HCT116 (cell line): ENCODE measurements at regions not wholly inside any gene's neighbourhood (a gene's known extent, or its start where the extent isn't known, plus 50 kb on each side); places are given as distances from the start of the nearest gene placed in this dataset.

Experiments
- CEBPB ChIP-seq: IDR thresholded peaks from 2 replicates; pipeline ENCODE4 v1.6.1; 2012; ENCODE audit warnings: low read depth
- CTCF ChIP-seq, 3 experiments: fragments of 200-600 bp in 1 of 3; sonication (generic) in 1 of 3; IDR thresholded peaks in 2 of 3; conservative IDR thresholded peaks in 1 of 3; 2 replicates each; pipeline ENCODE4 v1.5.1; 2012 to 2017; ENCODE audit warnings: low read depth in 2 of 3, low read length in 2 of 3, antibody characterized with exemption in 1 of 3, borderline replicate concordance in 1 of 3, control low read depth in 1 of 3, mild to moderate bottlenecking in 1 of 3, mixed read lengths in 1 of 3, mixed run types in 1 of 3, moderate library complexity in 1 of 3; ENCODE audit not compliant: insufficient read depth in 1 of 3
- EZH2 ChIP-seq: fragments of 200-600 bp; sonication (generic); IDR thresholded peaks from 2 replicates; pipeline ENCODE4 v1.6.1; 2017; ENCODE audit warnings: antibody characterized with exemption, mixed run types
- EZH2phosphoT487 ChIP-seq: fragments of 200-600 bp; IDR thresholded peaks from 2 replicates; pipeline ENCODE4 v1.6.1; 2018; ENCODE audit warnings: antibody characterized with exemption, borderline replicate concordance
- JUND ChIP-seq: IDR thresholded peaks from 2 replicates; pipeline ENCODE4 v1.6.1; 2012
- POLR2A ChIP-seq: IDR thresholded peaks from 2 replicates; pipeline ENCODE4 v1.7.0; 2011; ENCODE audit warnings: borderline replicate concordance; ENCODE audit not compliant: insufficient read depth, insufficient read length; ENCODE audit errors: extremely low read depth
- POLR2AphosphoS5 ChIP-seq: IDR thresholded peaks from 2 replicates; pipeline ENCODE4 v1.6.1; 2011; ENCODE audit warnings: mild to moderate bottlenecking, low read depth, low read length, moderate library complexity
- SRF ChIP-seq: IDR thresholded peaks from 2 replicates; pipeline ENCODE4 v1.6.1; 2012; ENCODE audit warnings: low read depth
- YY1 ChIP-seq: IDR thresholded peaks from 2 replicates; pipeline ENCODE4 v1.6.1; 2011; ENCODE audit warnings: low read length, low read depth, moderate library complexity, mild to moderate bottlenecking; ENCODE audit not compliant: insufficient replicate concordance; ENCODE audit errors: extremely low read depth
- ZBTB33 ChIP-seq: IDR thresholded peaks from 2 replicates; pipeline ENCODE4 v1.6.1; 2011; ENCODE audit warnings: mild to moderate bottlenecking, low read length, moderate library complexity; ENCODE audit not compliant: insufficient replicate concordance; ENCODE audit errors: extremely low read depth
- ZFX ChIP-seq: fragments of 450-650 bp; IDR thresholded peaks from 2 replicates; pipeline ENCODE4 v1.6.1; 2017
- ZNF274 ChIP-seq: fragments of 200-500 bp; sonication (Bioruptor generic); IDR thresholded peaks from 2 replicates; pipeline ENCODE4 v1.6.1; 2014; ENCODE audit warnings: mild to moderate bottlenecking, low read depth, low read length, inconsistent platforms
- TF ChIP-seq, protein P1 (sequence below): IDR thresholded peaks from 2 replicates; pipeline ENCODE4 v1.6.1; 2012; ENCODE audit warnings: low read depth

- no peak for TF ChIP-seq JUND
- no peak for TF ChIP-seq ZFX
- TF ChIP-seq POLR2AphosphoS5 = no peak
- TF ChIP-seq CTCF (IDR thresholded peaks at IDR 0.05 in 2 of 3, conservative IDR thresholded peaks at IDR 0.05 in 1 of 3; ENCODE audit: borderline replicate concordance in 1 of 3, insufficient read depth in 1 of 3, low read depth in 2 of 3, low read length in 2 of 3) = no peak
- TF ChIP-seq ZBTB33 = no peak
- no peak for TF ChIP-seq SRF
- TF ChIP-seq POLR2A = no peak
- TF ChIP-seq, protein P1, sequence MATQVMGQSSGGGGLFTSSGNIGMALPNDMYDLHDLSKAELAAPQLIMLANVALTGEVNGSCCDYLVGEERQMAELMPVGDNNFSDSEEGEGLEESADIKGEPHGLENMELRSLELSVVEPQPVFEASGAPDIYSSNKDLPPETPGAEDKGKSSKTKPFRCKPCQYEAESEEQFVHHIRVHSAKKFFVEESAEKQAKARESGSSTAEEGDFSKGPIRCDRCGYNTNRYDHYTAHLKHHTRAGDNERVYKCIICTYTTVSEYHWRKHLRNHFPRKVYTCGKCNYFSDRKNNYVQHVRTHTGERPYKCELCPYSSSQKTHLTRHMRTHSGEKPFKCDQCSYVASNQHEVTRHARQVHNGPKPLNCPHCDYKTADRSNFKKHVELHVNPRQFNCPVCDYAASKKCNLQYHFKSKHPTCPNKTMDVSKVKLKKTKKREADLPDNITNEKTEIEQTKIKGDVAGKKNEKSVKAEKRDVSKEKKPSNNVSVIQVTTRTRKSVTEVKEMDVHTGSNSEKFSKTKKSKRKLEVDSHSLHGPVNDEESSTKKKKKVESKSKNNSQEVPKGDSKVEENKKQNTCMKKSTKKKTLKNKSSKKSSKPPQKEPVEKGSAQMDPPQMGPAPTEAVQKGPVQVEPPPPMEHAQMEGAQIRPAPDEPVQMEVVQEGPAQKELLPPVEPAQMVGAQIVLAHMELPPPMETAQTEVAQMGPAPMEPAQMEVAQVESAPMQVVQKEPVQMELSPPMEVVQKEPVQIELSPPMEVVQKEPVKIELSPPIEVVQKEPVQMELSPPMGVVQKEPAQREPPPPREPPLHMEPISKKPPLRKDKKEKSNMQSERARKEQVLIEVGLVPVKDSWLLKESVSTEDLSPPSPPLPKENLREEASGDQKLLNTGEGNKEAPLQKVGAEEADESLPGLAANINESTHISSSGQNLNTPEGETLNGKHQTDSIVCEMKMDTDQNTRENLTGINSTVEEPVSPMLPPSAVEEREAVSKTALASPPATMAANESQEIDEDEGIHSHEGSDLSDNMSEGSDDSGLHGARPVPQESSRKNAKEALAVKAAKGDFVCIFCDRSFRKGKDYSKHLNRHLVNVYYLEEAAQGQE = no peak
- no peak for TF ChIP-seq CEBPB
- TF ChIP-seq EZH2 = no peak
- TF ChIP-seq EZH2phosphoT487 = no peak
- TF ChIP-seq ZNF274 = no peak
- TF ChIP-seq YY1 = no peak
Observed at GRCh38 chr4:153081693-153082092, 122.5 kb upstream of the TRIM2 start.
